CD4-positive, alpha-beta T cell (primary cell): ENCODE measurements at regions not wholly inside any gene's neighbourhood (a gene's known extent, or its start where the extent isn't known, plus 50 kb on each side); places are given as distances from the start of the nearest gene placed in this dataset.

Experiments used
- ATAC-seq: fragments of 200-7000 bp; cut with Tn5 transposase; one replicate; pipeline ENCODE4 v1.10.0; 2022; ENCODE audit warnings: mild to moderate bottlenecking; ENCODE audit not compliant: poor library complexity
- CTCF ChIA-PET: fragments of 350-600 bp; sonication (Branson Sonifier 250); formaldehyde crosslinking; loops from one replicate; lab custom pipeline; 2021; ENCODE audit warnings: antibody characterized with exemption, inconsistent platforms; lab: Charles Lee
- POLR2A ChIA-PET: fragments of 350-600 bp; sonication (Branson Sonifier 250); formaldehyde crosslinking; loops from one replicate; lab custom pipeline; 2021; ENCODE audit warnings: antibody characterized with exemption, inconsistent platforms; lab: Charles Lee
- DNase-seq, 14 experiments: peaks; one replicate each; pipeline ENCODE4 v3.0.0-alpha.2; 2013 to 2020; ENCODE audit warnings: mixed read lengths in 2 of 14
- H3K27ac ChIP-seq, 2 donors: one replicate each; pipeline versions ENCODE4 v1.5.1 to v1.7.0; 2013; ENCODE audit warnings: low read length in 2 of 2, low read depth in 1 of 2, mild to moderate bottlenecking in 1 of 2
- H3K27me3 ChIP-seq, 2 experiments: 1 replicate in 1 of 2; 2 replicates in 1 of 2; pipeline versions ENCODE4 v1.6.1 to v1.7.0; 2013; ENCODE audit warnings: low read length in 2 of 2, control low read depth in 1 of 2, mild to moderate bottlenecking in 1 of 2, moderate library complexity in 1 of 2; ENCODE audit not compliant: insufficient read depth in 2 of 2, control insufficient read depth in 1 of 2
- H3K36me3 ChIP-seq: one replicate; pipeline ENCODE4 v1.6.1; 2013; ENCODE audit warnings: low read length, control low read depth; ENCODE audit not compliant: insufficient read depth
- H3K4me1 ChIP-seq: one replicate; pipeline ENCODE4 v1.6.1; 2013; ENCODE audit warnings: low read length, control low read depth; ENCODE audit not compliant: insufficient read depth
- H3K4me3 ChIP-seq: one replicate; pipeline ENCODE4 v1.5.1; 2013; ENCODE audit warnings: mild to moderate bottlenecking, low read length, moderate library complexity
- H3K9me3 ChIP-seq, 2 experiments: 1 replicate in 1 of 2; 2 replicates in 1 of 2; pipeline versions ENCODE4 v1.6.1 to v1.7.0; 2013; ENCODE audit warnings: low read length in 2 of 2, mild to moderate bottlenecking in 2 of 2, control low read depth in 1 of 2, moderate library complexity in 1 of 2; ENCODE audit not compliant: control insufficient read depth in 1 of 2, insufficient read depth in 1 of 2
- H3K27ac Mint-ChIP-seq: one replicate; pipeline ENCODE4 v1.8.0; 2020; ENCODE audit warnings: mixed read lengths
- H3K27me3 Mint-ChIP-seq: one replicate; pipeline ENCODE4 v1.8.0; 2021; ENCODE audit warnings: mixed read lengths
- H3K36me3 Mint-ChIP-seq: one replicate; pipeline ENCODE4 v1.8.0; 2021; ENCODE audit warnings: low read depth, mixed read lengths
- H3K4me1 Mint-ChIP-seq: one replicate; pipeline ENCODE4 v1.8.0; 2021; ENCODE audit warnings: low read depth, mixed read lengths
- H3K4me3 Mint-ChIP-seq: one replicate; pipeline ENCODE4 v1.8.0; 2020; ENCODE audit warnings: mild to moderate bottlenecking, mixed read lengths
- H3K9me3 Mint-ChIP-seq: one replicate; pipeline ENCODE4 v1.8.0; 2020; ENCODE audit warnings: mixed read lengths
- intact Hi-C, 2 experiments: fragments of 100-400 bp; cut with DNase I in 1 of 2; cut with micrococcal nuclease in 1 of 2; formaldehyde crosslinking; loops; one replicate each; pipeline versions ENCODE4 v1.15.1 to v1.9.0; 2023 to 2025; cut with DNase I, micrococcal nuclease
- TF ChIP-seq, protein P1 (sequence below): fragments of 200-600 bp; IDR thresholded peaks from one replicate; pipeline ENCODE4 v1.8.0; 2022; ENCODE audit warnings: antibody characterized with exemption, mild to moderate bottlenecking

DNA sequence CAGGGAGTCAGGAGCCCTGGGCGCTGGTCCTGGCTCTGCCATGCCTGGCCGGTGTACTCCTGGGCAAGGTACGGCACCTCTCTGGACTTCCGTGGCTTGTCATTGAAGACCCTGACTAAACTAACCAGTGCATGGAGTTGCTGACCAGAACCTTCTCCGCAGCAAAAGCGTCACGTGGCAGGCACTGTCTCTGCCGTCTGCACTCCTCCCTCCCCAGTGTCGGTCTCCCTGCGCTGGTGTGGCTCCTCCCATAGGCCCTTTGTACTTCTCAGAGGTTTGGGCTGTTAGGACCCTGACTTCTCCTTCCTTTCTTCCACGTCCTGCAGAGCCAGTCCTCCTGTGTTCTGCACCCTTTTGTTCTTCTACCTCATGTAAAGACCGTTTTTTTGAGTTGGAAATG is 100.6 kb upstream of the CREB5 start:
- POLR2A ChIA-PET = interaction anchor here (1.1 kb wide), 1 partner anchor 18 kb away, joined by 3 read pairs; no protein-coding TSS in a partner anchor
- H3K27ac Mint-ChIP-seq = no peak overlapping the region

DNA sequence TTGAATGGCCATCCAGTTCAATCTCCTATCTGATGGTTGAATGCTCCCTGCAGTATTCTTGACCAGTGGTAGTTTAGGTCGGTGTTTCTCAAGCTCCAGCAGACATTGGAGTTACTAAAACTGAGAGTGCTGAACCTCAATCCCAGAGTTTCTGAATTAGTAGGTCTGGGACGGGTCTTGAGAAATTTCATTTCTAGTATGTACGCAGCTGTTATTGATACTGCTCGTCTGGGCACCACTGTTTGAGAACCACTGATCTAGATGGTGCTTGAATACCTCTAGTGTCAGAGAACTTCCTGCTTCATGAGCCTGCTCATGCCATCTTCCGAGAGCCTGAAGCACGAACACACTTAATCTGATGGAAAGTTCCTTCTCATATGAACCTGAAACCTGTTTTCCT is 99.4 kb upstream of the CREB5 start:
- Mint-ChIP-seq H3K27ac (no peak overlapping the region), H3K36me3 (no peaks in the 10 kb centered on the region), H3K4me3 (no peak overlapping the region), H3K9me3 (no peaks in the 10 kb centered on the region), H3K27me3 (peaks cover 47% of the 10 kb centered on the region), H3K4me1 (no peaks in the 10 kb centered on the region)
- intact Hi-C loops = no loop called here
- peaks cover 10 to 12% of the 10 kb centered on the region in 2 experiments for H3K27me3 ChIP-seq
- ChIA-PET POLR2A (interaction anchor here (1.1 kb wide), 1 partner anchor 17 kb away, joined by 3 read pairs; no protein-coding TSS in a partner anchor), CTCF (interaction anchor here (0.8 kb wide), 1 partner anchor 10 kb away, joined by 3 read pairs; no protein-coding TSS in a partner anchor)
- H3K4me3 ChIP-seq = no peak overlapping the region
- no peak for DNase-seq
- no peak for ATAC-seq
- H3K27ac ChIP-seq = no peak overlapping the region
- H3K4me1 ChIP-seq = no peaks in the 10 kb centered on the region
- H3K9me3 ChIP-seq = peaks cover 0 to 3% of the 10 kb centered on the region in 2 experiments
- H3K36me3 ChIP-seq = no peaks in the 10 kb centered on the region
- TF ChIP-seq, protein P1, sequence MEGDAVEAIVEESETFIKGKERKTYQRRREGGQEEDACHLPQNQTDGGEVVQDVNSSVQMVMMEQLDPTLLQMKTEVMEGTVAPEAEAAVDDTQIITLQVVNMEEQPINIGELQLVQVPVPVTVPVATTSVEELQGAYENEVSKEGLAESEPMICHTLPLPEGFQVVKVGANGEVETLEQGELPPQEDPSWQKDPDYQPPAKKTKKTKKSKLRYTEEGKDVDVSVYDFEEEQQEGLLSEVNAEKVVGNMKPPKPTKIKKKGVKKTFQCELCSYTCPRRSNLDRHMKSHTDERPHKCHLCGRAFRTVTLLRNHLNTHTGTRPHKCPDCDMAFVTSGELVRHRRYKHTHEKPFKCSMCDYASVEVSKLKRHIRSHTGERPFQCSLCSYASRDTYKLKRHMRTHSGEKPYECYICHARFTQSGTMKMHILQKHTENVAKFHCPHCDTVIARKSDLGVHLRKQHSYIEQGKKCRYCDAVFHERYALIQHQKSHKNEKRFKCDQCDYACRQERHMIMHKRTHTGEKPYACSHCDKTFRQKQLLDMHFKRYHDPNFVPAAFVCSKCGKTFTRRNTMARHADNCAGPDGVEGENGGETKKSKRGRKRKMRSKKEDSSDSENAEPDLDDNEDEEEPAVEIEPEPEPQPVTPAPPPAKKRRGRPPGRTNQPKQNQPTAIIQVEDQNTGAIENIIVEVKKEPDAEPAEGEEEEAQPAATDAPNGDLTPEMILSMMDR = no peak

More for the DNA sequence above, 100.6 kb upstream of the CREB5 start:
- no peaks in the 10 kb centered on the region for H3K36me3 Mint-ChIP-seq
- no peaks in the 10 kb centered on the region for H3K4me1 Mint-ChIP-seq
- ATAC-seq = no peak
- H3K4me1 ChIP-seq = no peaks in the 10 kb centered on the region
- no peak for DNase-seq
- H3K36me3 ChIP-seq = no peaks in the 10 kb centered on the region
- no peak overlapping the region for H3K4me3 Mint-ChIP-seq
- H3K27me3 Mint-ChIP-seq = peaks cover 47% of the 10 kb centered on the region
- peaks cover 0 to 3% of the 10 kb centered on the region in 2 experiments for H3K9me3 ChIP-seq
- H3K4me3 ChIP-seq = no peak overlapping the region
- no peak overlapping the region for H3K27ac ChIP-seq
- CTCF ChIA-PET = no interaction called here
- intact Hi-C loops = no loop called here
- H3K9me3 Mint-ChIP-seq = no peaks in the 10 kb centered on the region
- TF ChIP-seq, protein P1 = no peak
- H3K27me3 ChIP-seq = peaks cover 10 to 12% of the 10 kb centered on the region in 2 experiments

DNA sequence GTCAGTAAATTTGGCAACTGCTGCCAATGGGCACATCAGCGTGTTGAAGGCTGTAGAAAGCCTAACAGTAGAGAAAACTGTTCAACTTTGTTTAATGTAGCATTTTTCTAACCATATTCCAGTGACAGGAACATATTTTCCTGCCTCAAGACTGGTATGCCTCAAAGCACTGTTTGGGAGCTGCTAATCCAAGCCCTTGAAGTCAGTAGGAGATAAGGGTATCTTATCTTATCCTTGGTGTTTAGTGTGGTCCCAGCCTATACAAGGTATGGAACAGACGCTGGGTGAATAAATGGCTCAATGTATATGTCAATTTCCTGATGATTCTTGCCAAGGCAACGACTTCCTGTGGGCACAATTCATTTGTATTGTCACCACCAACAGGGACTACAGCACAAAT is 97.5 kb upstream of the CREB5 start:
- ATAC-seq = no peak
- TF ChIP-seq, protein P1 = no peak
- Histone ChIP-seq H3K36me3 (no peaks in the 10 kb centered on the region), H3K9me3 (peaks cover 0 to 3% of the 10 kb centered on the region in 2 experiments), H3K27ac (no peak overlapping the region), H3K27me3 (peaks cover 10 to 12% of the 10 kb centered on the region in 2 experiments), H3K4me1 (no peaks in the 10 kb centered on the region), H3K4me3 (no peak overlapping the region)
- Mint-ChIP-seq H3K27me3 (peaks cover 47% of the 10 kb centered on the region), H3K4me3 (no peak overlapping the region), H3K9me3 (no peaks in the 10 kb centered on the region), H3K4me1 (no peaks in the 10 kb centered on the region), H3K36me3 (no peaks in the 10 kb centered on the region), H3K27ac (no peak overlapping the region)
- no peak for DNase-seq
- POLR2A ChIA-PET = no interaction called here
- CTCF ChIA-PET = no interaction called here
- intact Hi-C loops = no loop called here
